ELR (cell line): ENCODE measurements at regions not wholly inside any gene's neighbourhood (a gene's known extent, or its start where the extent isn't known, plus 50 kb on each side); places are given as distances from the start of the nearest gene placed in this dataset.
A peak's percentile ranks its signal among the peaks of the same experiment; 100 is the strongest.

Experiments used
- DNase-seq: peaks from one replicate; pipeline ENCODE4 v3.0.0-alpha.2; 2015; ENCODE audit warnings: low read depth

DNA sequence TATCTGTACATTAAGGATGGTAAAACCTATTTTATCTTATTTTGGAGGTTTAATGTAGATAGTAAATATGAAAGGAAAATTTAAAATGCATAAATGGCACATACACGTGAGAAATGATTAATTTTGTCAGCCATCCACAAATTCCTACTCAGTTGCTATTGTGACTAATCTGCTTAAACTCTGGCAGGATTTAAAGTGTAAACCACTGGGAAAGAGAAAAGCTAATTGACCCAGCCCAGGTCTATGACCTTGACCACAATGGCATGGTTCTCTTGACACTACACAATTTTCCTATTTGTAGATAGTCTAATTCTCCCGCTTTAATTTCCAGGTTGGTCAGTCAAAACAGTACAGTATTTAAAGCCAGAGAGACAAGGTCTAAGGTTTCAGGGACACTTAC is 459.0 kb upstream of the KLF4 start:
- peak; percentile 28 for DNase-seq

DNA sequence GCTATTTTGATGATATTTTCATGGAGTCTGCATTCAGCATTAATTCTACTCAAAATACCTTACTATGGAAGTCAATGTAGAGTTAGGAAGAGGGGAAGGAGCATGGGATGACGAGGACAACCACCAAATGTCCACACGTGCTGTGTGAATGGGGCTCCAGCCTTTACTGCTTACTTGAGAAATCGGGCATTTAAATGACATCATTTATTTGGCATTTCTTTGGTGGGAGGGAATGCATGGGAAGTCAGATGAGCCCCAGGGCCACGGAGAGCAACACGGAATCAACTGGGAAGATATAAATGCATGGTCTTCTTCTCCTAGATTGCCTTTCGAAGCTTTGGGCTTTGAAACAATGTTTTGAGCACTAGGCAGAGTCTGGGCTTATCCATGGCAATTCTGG is 458.5 kb upstream of the KLF4 start:
- peak; percentile 62 for DNase-seq

DNA sequence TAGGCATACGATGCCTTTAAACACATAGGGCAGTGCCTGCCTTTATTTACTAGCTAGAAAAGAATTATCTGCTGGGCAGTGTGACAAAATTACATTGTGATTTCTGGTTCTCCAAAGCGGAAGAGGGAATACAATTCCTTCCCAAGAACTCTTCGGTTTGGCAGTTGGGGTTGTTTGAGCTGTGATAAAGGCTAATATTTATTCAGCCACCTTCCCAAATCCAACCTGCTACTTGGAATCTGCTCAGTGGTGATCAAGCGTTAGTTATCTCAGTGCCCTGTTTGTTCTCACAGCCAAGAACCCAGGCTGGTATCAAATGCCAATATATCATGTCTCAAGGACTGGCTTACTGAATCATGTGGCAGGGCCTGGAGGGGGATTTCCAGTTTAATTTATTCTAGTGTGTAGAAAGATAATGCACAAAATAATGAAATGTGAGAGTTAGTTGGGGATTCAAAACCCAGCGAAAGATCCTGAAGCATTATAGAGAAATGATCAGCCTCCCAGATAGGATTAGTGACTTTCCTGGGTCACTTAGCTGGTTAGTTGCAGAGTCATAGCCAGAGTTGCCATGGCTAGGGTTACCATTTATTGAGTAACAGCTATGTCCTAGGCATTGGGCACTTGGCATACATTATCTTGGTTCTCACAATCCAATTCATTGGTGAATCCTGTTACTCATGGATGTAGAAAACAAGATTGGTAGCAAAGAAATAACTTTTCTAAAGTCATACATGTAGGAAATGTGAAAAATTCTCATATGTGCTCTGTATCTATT is 457.0 kb upstream of the KLF4 start:
- no peak for DNase-seq

DNA sequence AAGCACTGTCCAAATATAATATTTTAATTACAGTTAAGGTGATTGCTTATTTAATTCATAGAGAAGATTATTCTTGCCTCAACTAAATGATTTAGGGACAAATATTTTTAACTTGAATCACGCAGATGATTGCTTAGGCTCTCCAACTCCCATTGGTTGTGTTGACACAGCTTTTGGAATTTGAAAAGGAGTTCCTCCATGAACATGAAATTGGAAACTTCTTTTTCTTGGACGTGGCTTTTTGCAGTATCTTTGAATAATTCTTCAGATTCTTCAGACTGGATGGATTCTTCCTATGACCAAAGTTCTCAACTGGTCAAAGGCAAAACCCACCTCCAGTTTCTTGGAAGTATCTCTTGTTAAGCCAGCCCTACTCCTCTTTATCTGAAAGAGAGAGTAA is 456.4 kb upstream of the KLF4 start:
- no peak for DNase-seq

DNA sequence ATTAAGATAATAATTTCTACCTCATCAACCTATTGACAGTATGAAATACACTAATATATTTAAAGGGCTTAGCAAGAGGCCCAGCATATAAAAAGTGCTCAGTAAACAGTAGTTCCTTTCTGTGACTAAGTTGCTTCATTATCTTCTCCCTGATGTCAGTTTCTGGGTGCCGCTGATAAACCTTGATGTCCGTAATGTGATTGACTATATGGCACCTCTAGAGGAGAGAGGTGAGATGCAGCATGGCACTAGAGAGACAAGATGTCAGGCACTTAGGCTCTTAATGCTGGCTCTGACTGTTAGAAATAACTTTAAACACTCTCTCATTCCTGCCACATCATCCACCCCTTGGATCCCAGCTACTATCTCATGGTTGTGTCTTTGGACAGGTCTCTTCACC is 455.9 kb upstream of the KLF4 start:
- DNase-seq: no peak

DNA sequence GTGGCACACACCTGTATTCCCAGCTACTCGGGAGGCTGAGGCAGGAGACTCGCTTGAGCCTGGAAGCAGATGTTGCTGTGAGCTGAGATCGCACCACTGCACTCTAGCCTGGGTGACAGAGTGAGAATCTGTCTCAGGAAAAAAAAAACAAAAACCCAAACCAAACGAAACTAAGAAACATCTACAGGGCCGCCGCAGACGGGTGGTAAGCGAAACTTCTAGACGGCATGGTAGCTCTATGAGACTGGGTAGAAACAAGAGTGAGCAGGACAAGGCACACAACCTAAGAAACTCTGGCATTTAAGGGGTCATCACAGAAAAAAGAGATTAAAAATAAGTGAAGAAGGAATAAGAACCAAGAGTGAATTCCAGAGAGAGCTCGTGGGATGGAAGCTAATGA is 454.8 kb upstream of the KLF4 start:
- no peak for DNase-seq

DNA sequence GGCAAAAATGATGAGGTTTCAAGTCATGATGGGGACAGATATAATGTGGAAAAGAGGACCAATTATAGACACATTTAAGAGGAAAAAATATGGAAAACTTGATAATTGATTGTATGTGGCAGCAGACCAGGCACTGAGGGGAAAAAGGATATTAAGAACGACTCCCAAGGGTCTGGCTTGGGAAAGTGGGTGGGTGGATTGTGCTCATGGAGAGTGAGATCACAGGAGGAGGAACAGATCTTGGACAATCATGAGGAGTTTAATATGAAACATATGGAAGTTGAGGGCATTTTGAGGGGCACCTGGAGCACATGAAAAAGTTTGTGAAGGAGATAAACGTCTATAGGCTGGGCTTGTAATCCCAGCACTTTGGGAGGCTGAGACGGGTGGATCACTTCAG is 454.3 kb upstream of the KLF4 start:
- no peak for DNase-seq

DNA sequence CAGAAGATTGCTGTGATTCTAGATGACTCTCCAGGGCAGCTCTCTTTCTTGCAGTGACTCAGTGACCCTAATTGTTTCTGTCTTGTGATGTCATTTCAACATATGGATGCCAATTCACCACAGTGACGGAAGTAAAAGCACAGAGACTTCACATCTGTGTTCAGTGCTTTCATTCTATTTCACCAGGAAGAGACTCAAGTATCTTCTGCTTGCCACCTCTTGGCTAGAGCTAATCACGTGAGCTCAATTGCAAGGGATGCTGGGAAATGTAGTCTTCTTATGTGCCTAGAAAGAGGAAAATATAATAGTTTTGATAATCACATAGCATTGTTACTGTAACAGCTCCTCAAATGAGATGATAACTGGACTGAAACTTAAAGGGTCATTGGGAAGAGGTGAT is 453.3 kb upstream of the KLF4 start:
- DNase-seq: peak; percentile 9

DNA sequence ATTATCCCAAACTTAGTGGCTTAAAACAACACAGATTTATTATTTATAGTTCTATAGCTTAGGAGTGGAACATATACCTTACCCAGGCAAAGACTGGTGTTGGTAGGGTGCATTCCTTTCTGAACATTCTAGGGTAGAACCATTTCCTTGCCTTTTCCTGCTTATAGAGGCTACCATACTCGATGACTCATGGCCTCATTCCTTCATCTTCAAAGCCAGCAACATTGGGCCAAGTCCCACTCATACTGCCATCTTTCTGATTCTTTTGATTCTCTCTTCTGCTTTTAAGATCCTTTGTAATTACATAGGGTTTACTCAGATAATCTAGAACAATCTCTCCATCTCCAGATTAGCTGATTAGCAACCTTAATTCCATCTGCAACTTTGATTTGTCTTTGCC is 452.7 kb upstream of the KLF4 start:
- DNase-seq: peak; percentile 23

DNA sequence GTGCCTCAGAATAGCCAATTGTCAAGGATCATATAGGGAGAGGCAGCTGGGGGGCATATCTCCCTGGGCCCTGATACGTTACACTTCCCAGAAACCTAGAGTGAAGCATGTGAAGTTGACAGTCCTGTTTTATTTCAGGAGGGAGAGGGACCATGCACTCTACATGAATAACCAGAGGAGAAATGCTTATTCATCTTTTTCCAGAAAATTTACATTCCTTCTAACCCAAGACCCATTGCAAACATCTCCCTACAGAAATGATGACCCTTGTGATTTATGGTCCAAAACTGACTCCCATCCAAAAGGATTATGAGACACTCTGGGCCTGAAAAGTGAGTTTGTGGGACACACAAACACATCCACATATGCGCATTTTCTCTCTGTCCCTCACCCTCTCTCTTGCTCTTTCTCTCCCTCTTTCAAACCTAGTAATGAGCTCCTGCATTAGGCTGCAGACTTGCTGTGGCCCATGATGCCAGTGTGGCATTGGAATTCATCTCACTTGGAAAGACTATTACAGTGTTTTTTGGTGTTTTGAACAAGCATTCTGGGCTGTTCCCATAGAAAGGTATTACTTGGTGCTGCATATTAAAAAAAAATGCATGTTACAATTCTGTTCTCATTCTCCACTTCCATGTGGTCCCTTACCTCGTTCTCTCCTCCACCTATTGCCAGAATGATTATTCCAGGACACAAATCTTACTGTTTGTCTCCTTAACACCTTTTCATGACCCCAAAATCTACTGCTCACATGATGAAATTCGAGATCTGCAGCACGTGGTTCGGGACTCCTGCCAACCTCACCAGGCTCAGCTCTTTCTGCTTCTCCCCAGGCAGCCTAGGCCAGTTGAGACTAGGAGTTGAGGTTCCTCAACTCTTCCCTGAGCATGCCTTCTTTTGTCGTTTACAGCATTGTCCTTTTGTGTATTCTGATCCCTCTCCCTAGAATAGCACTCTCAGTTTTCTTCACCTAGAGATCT is 451.3 kb upstream of the KLF4 start:
- DNase-seq: no peak

DNA sequence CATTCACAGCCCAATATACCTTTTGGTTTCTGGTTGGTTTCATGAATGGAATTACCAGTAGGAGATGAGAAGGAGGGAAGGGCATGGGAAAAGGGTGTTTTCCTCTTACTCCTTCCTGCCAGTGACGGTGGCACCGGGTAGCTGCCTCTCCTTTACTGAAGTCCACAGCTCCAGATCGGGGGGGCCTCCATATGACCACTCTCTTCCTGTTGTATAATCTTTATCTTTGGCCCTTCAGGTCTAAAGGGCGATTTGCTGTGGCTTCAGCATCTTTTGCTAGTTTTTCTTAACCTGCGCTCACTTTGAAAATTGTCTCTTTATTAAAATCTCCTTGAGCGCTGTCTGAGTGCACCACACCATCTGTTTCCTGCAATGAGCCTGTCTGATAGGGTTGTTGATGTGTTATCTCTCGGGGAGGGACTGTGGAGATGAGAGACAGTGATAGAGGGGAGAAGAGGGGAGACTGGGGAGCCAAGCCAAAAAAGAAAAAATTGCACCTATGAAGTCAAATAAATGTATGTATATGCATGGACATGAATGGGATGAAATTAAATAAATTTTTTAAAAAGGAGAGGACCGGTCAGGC is 449.3 kb upstream of the KLF4 start:
- no peak for DNase-seq

DNA sequence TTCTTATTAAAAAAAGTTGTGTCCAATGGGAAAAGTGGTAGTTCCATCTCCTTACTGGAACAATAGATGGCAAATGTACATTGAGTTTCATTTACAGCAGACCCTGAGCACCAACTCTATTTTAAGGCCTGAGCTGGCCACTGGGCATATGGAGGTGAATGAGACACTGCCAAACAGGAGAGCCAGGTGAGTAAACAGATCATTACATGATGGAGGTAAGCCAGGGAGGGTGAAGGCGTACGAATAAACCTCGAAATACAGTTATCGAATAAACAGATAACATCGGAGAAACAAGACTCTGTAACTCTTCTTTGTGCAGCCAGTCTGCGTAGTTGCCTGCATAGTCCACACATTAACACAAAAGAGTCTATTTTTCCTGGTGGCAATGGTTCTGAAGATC is 446.4 kb upstream of the KLF4 start:
- DNase-seq: no peak

DNA sequence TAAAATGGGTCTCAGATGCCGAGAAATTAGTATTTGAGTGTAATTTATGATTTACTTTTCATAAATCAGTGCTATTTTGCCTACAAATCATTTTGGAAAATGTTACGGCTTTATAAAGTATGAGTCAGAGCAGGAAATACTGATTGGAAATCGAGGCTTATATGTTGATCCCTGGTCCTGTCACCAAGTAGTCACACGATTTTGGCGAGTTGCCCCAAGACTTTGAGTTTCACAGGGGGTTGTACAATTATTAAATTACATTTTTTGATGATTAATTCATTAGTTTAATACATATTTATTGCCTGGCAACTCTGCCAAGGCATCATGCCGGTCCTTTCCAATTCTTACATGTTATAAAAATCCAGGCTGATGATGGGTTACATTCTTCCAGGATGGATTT is 443.9 kb upstream of the KLF4 start:
- DNase-seq: peak; percentile 22

DNA sequence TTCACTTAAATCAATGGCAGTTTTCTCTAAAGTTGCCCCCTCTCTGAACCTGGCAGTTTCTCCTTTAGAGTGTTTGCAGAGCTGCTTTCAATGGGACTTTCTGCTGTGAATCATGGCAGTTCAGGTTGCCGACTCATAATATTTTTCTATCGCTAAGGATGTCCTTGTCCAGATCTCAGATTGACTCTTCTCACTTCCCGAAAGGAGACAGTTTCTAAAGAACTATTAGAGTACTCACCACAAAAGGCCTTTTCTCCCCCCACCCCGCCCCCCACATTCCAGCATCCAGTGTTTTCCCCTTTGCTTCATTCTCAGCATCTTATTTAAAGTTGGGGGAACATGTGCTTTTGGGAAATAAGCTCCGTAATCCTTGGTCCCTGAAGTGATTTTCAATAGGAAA is 443.5 kb upstream of the KLF4 start:
- peak; percentile 49 for DNase-seq

DNA sequence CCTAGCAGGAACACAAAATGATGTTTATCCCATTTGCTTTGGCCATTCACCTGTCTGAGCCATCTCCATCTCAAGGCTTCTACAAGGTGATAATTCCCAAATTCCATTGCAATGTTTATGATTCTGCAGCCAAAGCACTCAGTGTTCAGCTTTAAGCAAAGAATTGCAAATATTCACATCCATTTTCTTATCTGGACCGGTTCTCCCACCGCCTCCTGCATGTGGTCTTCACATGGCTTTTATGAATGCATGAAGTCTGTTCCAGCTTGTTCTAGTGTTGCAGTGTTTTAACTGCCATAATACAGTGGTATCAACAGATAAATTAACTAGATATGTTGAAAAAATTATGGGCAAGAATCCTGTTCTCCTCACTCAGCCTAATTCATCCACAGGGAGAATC is 443.0 kb upstream of the KLF4 start:
- no peak for DNase-seq

DNA sequence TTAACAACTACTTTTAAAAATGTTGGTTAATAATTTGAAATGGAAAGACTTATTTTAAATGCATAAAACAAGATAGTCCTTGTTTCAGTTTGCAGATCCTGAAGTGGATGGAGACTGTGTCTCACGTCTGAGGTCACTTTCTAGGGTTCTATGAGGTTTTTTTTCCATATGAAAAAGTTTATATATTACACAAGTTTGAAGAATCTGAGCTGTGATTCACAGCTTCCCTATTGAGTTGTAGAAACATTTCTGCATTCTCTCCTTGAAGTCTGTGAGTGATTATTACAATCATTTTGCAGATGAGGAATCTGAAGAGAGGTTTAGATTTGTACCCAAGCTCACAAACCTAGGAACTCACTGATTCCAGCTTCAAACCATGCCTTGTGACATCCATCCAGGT is 442.5 kb upstream of the KLF4 start:
- peak; percentile 62 for DNase-seq

DNA sequence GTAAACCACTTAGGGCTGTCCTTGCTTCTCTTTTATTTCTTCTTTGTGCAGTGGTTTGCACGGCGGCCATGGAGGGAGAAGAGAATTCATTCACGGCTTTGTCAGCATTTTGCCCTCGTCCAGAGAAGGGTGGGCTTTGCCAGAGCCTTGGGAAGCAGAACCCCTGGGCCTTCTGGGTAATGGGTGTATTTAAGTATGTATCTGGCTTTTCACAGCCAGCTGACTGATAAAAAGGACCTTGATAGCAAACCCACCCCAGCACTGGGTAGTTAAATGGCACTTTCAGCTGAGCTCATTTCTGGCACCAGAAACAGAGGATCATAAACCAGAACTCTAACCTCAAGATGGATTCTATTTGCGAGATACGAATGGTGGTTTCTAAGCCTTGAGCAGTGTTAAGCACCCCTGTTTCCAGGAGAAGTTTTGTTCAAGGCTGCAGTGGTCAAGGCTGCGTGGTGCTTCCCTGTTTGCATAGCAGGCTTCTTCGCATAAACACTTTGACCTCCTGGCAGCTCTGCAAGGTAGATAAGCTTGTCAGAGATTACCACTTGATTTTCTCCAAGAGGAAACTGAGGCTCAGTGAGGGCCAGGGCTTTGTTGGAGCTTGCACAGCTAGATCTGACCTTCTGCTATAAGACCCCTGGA is 441.6 kb upstream of the KLF4 start:
- DNase-seq: no peak

DNA sequence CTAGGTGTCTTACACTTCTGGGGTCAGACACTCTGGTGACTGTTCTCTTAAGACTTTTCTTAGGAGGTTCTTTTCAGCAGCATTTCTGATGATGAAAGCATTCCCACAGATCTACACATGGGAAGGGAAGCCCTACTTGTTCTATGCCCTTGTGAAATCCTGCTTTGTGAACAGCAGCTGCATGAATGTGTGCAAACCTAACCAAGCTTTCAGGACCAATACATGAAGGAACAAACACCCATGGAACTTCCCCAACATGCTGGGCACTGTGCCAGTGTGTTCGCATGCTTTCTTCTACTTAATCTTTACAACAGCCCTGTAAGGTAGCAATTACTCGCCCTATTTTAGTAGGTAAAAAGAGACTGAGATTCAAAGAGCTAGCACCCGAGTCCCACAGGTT is 439.9 kb upstream of the KLF4 start:
- DNase-seq: no peak

DNA sequence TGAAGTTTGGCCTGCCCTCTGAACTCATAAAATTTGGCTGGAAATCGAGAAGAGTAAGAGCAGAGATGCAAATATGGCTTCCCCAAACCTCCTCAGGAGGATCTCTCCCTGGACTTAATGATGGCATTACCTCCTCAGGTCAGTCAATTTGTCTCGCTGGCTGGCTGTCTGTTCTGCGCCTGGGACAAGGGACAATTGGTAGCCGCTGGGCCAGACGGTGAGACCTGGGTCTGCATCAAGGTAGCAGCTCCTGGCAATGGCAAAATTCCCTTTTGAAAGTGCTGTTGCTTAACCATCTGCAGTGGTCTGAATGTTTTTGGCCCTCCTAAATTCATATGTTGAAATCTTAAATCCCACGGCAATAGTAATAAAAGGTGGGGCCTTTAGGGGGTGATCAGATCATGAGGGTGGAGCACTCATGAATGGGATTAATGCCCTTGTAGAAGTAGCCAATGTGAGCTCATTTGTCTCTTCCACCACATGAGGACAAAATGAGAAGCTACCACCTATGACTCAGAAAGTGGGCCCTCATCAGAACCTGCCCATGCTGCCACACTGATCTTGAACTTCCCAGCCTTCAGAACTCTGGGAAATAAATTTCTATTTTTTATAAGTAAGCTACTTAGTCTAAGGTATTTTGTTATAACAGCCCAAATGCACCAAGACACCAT is 439.3 kb upstream of the KLF4 start:
- no peak for DNase-seq

DNA sequence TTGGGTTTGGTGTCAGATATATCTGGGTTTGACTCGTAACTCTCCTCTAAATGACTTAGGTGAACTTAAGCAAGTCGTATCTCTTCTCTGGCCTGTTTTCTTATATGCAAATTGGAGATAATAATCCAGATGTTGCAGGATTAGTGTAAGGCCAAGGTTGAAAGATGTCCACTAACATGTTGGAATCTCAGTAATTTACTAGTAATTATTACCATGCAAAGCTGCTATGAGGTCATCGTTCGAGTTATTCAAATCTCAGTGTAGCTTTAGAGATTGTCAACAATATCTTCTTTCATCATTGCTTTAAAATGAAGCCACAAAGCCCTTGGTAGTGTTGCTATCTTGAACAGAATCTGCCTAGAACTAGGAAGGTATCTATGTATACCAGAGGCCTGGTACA is 437.7 kb upstream of the KLF4 start:
- no peak for DNase-seq

DNA sequence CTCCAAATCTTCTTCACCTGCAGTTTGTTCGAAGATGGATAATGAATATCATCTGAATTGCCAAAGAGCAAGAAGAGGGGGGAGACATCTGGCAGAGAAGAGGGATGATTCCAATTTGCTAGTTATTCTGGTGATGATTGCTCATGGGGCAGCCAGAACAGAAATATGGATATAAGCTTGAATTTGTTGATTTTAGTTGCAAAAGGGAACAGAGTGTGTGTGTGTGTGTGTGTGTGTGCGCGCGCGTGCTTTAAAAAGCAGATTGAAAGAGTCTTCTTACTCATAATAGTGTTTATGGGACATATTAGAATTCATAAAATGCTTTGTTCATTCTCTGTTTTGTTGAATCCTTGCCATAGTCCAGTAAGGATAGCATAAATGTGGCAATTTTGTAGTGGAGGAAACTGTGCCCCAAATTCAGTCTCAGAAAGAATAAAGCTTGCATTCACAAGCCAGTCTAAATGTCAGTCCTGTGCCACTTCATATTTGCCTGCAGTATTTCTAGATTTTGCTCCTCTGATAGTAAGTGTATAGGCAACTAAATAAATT is 436.3 kb upstream of the KLF4 start:
- DNase-seq: no peak

DNA sequence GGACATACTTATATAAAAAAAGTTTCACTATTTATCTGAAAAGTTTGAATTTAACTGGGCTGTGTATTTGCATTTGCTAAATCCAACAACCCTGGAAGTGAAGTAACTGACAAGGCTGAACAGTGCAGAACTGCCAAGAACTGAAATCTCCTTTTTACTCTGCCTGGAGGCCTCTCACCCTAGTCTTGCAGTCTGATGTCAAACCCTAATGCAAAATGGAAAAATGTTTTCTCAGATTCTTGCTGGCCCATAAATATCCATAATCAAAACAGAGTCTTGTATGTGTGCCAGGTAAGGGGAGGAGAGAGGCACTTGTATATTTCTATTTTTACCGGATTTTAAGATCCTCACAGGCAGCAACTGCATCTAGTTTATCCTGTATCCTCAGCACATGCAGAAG is 432.7 kb upstream of the KLF4 start:
- DNase-seq: no peak
